ENCODE measurements at regions not wholly inside any gene's neighbourhood (a gene's known extent, or its start where the extent isn't known, plus 50 kb on each side); places are given as distances from the start of the nearest gene placed in this dataset.

DNA sequence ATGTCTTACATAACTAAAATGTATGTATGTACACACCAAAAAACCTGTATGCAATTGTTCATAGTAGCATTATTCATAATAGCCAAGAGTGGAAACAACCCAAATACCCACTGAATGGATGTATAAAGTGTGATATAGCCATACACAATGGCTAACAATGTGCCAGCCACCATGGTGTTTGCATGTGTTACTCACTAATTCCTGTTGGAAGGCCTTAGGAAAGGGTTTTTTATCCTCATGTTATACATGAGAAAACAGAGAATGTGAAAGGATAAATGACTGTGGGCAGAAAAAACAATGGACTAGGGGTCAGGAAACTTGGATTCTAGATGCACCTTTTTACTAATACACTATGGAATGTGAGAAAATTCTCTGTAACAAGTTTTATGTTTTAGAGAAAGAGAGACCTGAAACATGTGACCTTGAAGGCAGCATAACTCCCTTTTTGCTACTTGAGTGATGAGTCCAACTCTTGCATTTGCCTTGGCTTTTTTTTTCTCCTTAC is 55.7 kb downstream of the TIGD2 start:
- no peak for DNase-seq

DNA sequence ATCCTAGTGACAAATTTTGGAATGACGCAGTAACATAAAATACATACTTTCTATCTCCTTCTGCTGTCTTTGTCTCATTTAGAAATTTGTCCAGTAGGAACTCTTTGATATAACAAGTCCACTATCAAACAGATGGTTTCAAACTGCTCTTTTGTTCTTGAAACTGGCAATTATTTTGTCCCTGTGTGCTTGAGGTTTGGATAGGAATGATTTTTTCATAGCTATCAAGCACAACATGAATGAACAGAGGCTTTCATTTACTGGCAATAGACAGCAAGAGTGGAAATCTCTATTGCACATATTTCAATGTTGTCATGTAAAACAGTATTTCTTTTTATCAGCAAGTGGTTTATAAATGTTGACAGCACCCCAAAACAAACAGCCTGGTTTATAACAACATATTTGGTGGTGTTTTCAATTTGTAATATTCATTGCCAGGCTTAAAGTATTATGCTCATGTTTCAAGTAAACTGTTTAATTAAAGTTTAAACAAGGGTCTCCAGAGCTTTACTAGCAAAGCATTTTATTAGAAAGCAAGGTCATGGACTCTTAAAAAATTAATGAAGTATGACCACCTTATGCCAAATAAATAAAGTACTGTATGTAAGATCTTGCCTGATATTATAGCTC is 60.0 kb downstream of the TIGD2 start:
- DNase-seq, result no peak

DNA sequence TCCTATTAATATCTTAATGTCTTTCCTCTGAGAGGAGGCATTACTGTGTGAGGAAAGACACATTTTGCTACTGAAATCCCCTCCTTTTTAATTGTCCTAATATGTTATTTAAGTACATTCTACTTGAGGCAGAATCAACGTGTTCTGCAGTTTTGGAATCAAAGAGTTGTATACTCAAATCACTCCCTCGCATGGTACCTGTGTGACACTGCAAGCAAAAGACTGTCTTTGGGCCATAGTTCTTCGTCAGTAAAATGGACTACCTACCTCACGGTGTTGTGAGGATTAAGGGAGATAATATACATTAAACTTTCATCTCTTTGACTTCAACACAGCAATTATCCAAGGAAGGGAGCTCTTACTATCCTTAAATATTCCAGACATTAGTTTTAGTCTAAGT is 61.5 kb downstream of the TIGD2 start:
- DNase-seq, result no peak

DNA sequence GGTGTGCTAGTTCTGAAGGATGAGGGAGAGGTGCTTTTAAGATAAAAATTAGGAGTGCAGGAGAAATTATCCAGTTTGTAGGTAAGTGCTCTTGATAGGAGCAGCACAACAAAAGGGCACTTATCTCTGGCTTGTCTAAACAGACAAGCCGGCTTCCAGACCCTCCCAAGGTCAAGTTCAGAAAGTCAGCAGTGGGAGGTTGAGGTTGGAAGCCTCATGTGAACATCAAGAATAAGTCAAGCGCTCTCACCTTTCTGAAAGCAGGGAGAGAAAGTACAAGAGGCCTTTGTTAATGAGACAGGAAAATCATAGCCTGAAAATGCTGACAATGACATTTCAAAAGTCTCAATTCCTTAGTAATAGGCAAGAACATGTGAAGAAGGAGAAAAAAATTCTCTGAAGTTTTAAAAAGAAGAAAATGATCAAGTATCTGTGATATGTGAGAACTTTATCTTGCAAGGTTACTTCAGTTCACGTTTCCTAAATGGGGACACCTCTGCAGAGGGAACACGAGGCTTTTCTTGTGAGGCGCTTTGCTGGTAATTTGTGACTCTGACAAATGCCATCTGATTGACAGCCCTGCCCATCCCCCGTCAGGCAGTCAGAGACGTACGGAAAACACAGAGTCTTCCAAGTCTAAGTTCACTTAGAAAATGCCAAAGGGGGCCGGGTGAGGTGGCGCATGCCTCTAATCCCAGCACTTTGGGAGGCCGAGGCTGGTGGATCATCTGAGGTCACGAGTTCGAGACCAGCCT is 62.2 kb downstream of the TIGD2 start:
- DNase-seq, result peak; percentile 0

DNA sequence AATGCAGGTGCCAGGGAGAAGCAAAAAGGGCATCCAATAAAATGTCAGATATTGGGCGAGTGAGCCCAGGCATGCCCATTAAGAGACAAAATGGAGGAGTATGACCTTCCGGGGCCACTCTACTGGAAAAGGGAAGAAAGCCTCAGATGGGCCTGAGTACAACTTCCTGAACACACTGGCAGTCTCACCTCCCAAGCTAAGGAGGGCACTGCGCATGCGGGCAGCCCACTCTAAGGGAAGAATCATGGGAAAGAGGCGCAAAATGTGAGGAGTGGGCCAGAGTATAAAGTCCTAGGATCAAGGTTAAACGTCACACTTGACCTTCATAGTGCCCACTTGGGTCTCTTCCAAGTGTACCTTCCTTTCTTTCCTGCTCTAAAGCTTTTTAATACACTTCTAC is 63.5 kb downstream of the TIGD2 start:
- no peak for DNase-seq

DNA sequence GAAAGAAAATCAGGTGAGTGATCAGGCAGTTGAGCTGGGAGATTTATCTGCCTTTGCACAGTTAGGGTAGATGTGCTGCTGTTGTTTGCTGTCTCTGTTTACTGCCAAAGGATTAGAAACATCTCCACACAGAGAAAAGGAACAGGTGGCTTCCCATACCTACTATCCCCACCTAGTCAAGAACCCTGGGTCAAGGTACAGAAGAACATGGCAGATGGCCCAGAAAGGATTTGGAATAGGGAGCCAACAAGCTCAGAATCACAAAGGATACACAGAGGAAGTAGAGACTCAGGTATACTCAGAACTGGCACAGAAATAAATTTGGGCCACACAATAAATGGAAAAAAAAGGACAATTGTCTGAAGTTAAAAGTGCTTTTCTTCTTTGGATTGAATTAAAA is 64.3 kb downstream of the TIGD2 start:
- DNase-seq, result no peak

DNA sequence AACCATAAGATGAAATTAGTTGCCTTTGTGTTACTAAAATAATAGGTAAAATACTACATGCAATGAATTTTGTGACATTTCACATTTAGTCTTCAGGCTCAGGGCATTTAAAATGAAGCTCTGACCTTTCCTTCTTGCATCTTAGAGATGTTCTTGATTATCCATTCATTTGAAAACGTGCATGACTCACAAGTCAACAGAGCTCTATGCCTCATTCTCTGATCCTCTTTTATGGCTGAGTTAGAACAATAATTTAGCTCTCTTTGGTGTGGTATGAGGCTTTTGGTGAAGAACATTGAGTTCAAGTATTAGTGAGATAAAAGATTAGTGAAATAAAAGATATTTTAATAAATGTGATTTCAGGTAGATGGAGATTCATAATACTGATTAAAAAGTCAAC is 66.5 kb downstream of the TIGD2 start:
- no peak for DNase-seq

DNA sequence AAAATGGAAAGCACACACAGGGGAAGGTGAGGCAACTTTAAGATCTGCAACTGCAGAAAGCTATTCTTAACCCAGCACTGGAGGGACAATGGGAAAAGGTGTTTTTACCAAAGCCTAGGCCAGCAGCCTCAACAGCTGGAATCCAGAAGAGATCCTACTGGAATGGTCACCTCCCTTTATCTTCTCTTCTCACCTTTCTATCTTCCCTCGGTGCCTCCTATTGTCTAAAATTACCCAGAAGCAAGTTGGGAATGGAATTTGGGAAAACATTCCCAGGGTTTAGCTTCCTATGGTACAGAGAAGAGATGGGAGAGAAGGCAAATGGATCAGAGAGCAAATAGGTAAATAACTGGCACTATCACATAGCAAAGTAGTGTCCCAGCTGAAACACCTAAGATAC is 73.1 kb downstream of the TIGD2 start:
- DNase-seq, result no peak
